DOHH2 (cell line): ENCODE measurements at regions not wholly inside any gene's neighbourhood (a gene's known extent, or its start where the extent isn't known, plus 50 kb on each side); places are given as distances from the start of the nearest gene placed in this dataset.

Source experiments
- EZH2phosphoT487 ChIP-seq: fragments of 200-600 bp; sonication (generic); IDR thresholded peaks from 2 replicates; pipeline ENCODE4 v1.6.1; 2017; ENCODE audit warnings: borderline replicate concordance, mild to moderate bottlenecking, antibody characterized with exemption, low read length, moderate library complexity, mixed read lengths
- TF ChIP-seq, protein P1 (sequence below): fragments of 200-600 bp; sonication (generic); IDR thresholded peaks from one replicate; pipeline ENCODE4 v1.5.1; 2014; ENCODE audit warnings: antibody characterized with exemption, mild to moderate bottlenecking, low read depth, low read length; ENCODE audit not compliant: poor library complexity, severe bottlenecking

GRCh38 chrX:45986081-45986480 lies 559.1 kb downstream of the ZNF674 start:
- TF ChIP-seq, protein P1, sequence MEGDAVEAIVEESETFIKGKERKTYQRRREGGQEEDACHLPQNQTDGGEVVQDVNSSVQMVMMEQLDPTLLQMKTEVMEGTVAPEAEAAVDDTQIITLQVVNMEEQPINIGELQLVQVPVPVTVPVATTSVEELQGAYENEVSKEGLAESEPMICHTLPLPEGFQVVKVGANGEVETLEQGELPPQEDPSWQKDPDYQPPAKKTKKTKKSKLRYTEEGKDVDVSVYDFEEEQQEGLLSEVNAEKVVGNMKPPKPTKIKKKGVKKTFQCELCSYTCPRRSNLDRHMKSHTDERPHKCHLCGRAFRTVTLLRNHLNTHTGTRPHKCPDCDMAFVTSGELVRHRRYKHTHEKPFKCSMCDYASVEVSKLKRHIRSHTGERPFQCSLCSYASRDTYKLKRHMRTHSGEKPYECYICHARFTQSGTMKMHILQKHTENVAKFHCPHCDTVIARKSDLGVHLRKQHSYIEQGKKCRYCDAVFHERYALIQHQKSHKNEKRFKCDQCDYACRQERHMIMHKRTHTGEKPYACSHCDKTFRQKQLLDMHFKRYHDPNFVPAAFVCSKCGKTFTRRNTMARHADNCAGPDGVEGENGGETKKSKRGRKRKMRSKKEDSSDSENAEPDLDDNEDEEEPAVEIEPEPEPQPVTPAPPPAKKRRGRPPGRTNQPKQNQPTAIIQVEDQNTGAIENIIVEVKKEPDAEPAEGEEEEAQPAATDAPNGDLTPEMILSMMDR: no peak
- no peak for TF ChIP-seq EZH2phosphoT487
